Stimulated activated effector memory CD8-positive, alpha-beta T cell treated with anti-CD3 and anti-CD28 coated beads, Interleukin-12 subunit alpha, Interleukin-12 subunit beta, amount 100 ng/mL, for 72 hours (primary cell): ENCODE measurements at regions not wholly inside any gene's neighbourhood (a gene's known extent, or its start where the extent isn't known, plus 50 kb on each side); places are given as distances from the start of the nearest gene placed in this dataset.
"Not testable (repeated sequence)": the region's sequence is repeated elsewhere in the genome, so short reads cannot be mapped to it uniquely, and the experiment has no call there.

ENCODE experiments used
- ATAC-seq: fragments of 150-1000 bp; cut with Tn5 transposase; 2 replicates; pipeline ENCODE4 v1.10.0; 2021
- DNase-seq, 2 donors: peaks; one replicate each; pipeline ENCODE4 v3.0.0; 2021 to 2022; ENCODE audit warnings: low spot score in 2 of 2
- H3K27ac Mint-ChIP-seq: one replicate; pipeline ENCODE4 v1.8.0; 2022; ENCODE audit warnings: mild to moderate bottlenecking, mixed read lengths
- H3K36me3 Mint-ChIP-seq: one replicate; pipeline ENCODE4 v1.8.0; 2022; ENCODE audit warnings: mild to moderate bottlenecking, mixed read lengths
- H3K4me1 Mint-ChIP-seq: one replicate; pipeline ENCODE4 v1.8.0; 2022; ENCODE audit warnings: mixed read lengths
- H3K4me3 Mint-ChIP-seq: one replicate; pipeline ENCODE4 v1.8.0; 2022; ENCODE audit warnings: mild to moderate bottlenecking, mixed read lengths
- H3K9me3 Mint-ChIP-seq: one replicate; pipeline ENCODE4 v1.8.0; 2022; ENCODE audit warnings: mixed read lengths

GRCh38 chr3:76495216-76495615 lies 544.7 kb upstream of the ROBO2 start:
- no peak for DNase-seq
- Mint-ChIP-seq H3K27ac (no peak overlapping the region), H3K36me3 (no peaks in the 10 kb centered on the region), H3K4me1 (no peaks in the 10 kb centered on the region), H3K9me3 (peaks cover 29% of the 10 kb centered on the region), H3K4me3 (no peak overlapping the region)
- no peak for ATAC-seq

GRCh38 chr3:76497636-76498035 lies 542.3 kb upstream of the ROBO2 start:
- no peak for DNase-seq
- Mint-ChIP-seq H3K4me3 (no peak overlapping the region), H3K27ac (no peak overlapping the region)

GRCh38 chr3:76500746-76501275 lies 539.1 kb upstream of the ROBO2 start:
- no peak for ATAC-seq
- no peak overlapping the region for H3K27ac Mint-ChIP-seq

More at GRCh38 chr3:76497636-76498035, 542.3 kb upstream of the ROBO2 start:
- Mint-ChIP-seq H3K36me3 (no peaks in the 10 kb centered on the region), H3K9me3 (peaks cover 29% of the 10 kb centered on the region), H3K4me1 (no peaks in the 10 kb centered on the region)
- no peak for ATAC-seq

GRCh38 chr3:76501315-76501714 lies 538.6 kb upstream of the ROBO2 start:
- no peak for ATAC-seq
- Mint-ChIP-seq H3K36me3 (no peaks in the 10 kb centered on the region), H3K4me3 (no peak overlapping the region), H3K9me3 (peaks cover 26% of the 10 kb centered on the region), H3K4me1 (no peaks in the 10 kb centered on the region), H3K27ac (no peak overlapping the region)
- no peak for DNase-seq

More at GRCh38 chr3:76500746-76501275, 539.1 kb upstream of the ROBO2 start:
- Mint-ChIP-seq H3K9me3 (peaks cover 25% of the 10 kb centered on the region), H3K36me3 (no peaks in the 10 kb centered on the region), H3K4me1 (no peaks in the 10 kb centered on the region), H3K4me3 (no peak overlapping the region)
- no peak for DNase-seq

GRCh38 chr3:76502076-76502475 lies 537.8 kb upstream of the ROBO2 start:
- ATAC-seq, result no peak
- H3K4me3 Mint-ChIP-seq, result no peak overlapping the region
- H3K4me1 Mint-ChIP-seq, result no peaks in the 10 kb centered on the region
- peaks cover 23% of the 10 kb centered on the region for H3K9me3 Mint-ChIP-seq
- no peaks in the 10 kb centered on the region for H3K36me3 Mint-ChIP-seq
- no peak overlapping the region for H3K27ac Mint-ChIP-seq
- no peak for DNase-seq

- ATAC-seq, result no peak
- H3K36me3 Mint-ChIP-seq, result no peaks in the 10 kb centered on the region
- DNase-seq, result no peak
- no peaks in the 10 kb centered on the region for H3K4me1 Mint-ChIP-seq
- H3K27ac Mint-ChIP-seq, result no peak overlapping the region
- H3K4me3 Mint-ChIP-seq, result no peak overlapping the region
- H3K9me3 Mint-ChIP-seq, result peaks cover 12% of the 10 kb centered on the region
These were observed 534.6 kb upstream of the ROBO2 start for GRCh38 chr3:76505202-76505845.

- no peak overlapping the region for H3K4me3 Mint-ChIP-seq
These were observed 530.6 kb upstream of the ROBO2 start for GRCh38 chr3:76509179-76509830.

GRCh38 chr3:76514836-76515235 lies 525.1 kb upstream of the ROBO2 start:
- ATAC-seq (no peak), DNase-seq (no peak)
- Mint-ChIP-seq H3K4me1 (no peaks in the 10 kb centered on the region), H3K27ac (no peak overlapping the region), H3K4me3 (no peak overlapping the region), H3K9me3 (peaks cover 16% of the 10 kb centered on the region), H3K36me3 (no peaks in the 10 kb centered on the region)

More at GRCh38 chr3:76509179-76509830, 530.6 kb upstream of the ROBO2 start:
- Mint-ChIP-seq H3K36me3 (no peaks in the 10 kb centered on the region), H3K27ac (no peak overlapping the region), H3K4me1 (no peaks in the 10 kb centered on the region), H3K9me3 (peaks cover 16% of the 10 kb centered on the region)
- no peak for ATAC-seq
- DNase-seq, result no peak

- no peaks in the 10 kb centered on the region for H3K4me1 Mint-ChIP-seq
- no peak overlapping the region for H3K4me3 Mint-ChIP-seq
- ATAC-seq (no peak), DNase-seq (no peak)
- no peak overlapping the region for H3K27ac Mint-ChIP-seq
- no peaks in the 10 kb centered on the region for H3K36me3 Mint-ChIP-seq
- peaks cover 18% of the 10 kb centered on the region for H3K9me3 Mint-ChIP-seq
These were observed 516.6 kb upstream of the ROBO2 start for GRCh38 chr3:76523337-76523736.

- H3K27ac Mint-ChIP-seq, result no peak overlapping the region
- no peaks in the 10 kb centered on the region for H3K36me3 Mint-ChIP-seq
- no peaks in the 10 kb centered on the region for H3K4me1 Mint-ChIP-seq
- DNase-seq (no peak), ATAC-seq (no peak)
- peaks cover 25% of the 10 kb centered on the region for H3K9me3 Mint-ChIP-seq
- H3K4me3 Mint-ChIP-seq, result no peak overlapping the region
These were observed 514.2 kb upstream of the ROBO2 start for GRCh38 chr3:76525726-76526125.

- Mint-ChIP-seq H3K9me3 (peaks cover 31% of the 10 kb centered on the region), H3K4me1 (no peaks in the 10 kb centered on the region), H3K27ac (no peak overlapping the region), H3K4me3 (no peak overlapping the region), H3K36me3 (no peaks in the 10 kb centered on the region)
- DNase-seq (no peak), ATAC-seq (no peak)
These were observed 512.1 kb upstream of the ROBO2 start for GRCh38 chr3:76527773-76528172.

GRCh38 chr3:76532158-76532822 lies 507.6 kb upstream of the ROBO2 start:
- Mint-ChIP-seq H3K9me3 (peaks cover 46% of the 10 kb centered on the region), H3K36me3 (no peaks in the 10 kb centered on the region), H3K4me3 (no peak overlapping the region), H3K27ac (no peak overlapping the region), H3K4me1 (no peaks in the 10 kb centered on the region)
- DNase-seq, result no peak
- no peak for ATAC-seq

- not testable (repeated sequence) for ATAC-seq, DNase-seq, H3K4me1 Mint-ChIP-seq, H3K36me3 Mint-ChIP-seq, H3K4me3 Mint-ChIP-seq, H3K27ac Mint-ChIP-seq
- peaks cover 39% of the 10 kb centered on the region for H3K9me3 Mint-ChIP-seq
These were observed 506.2 kb upstream of the ROBO2 start for GRCh38 chr3:76533710-76534109.

GRCh38 chr3:76537857-76538256 lies 502.0 kb upstream of the ROBO2 start:
- H3K27ac Mint-ChIP-seq, DNase-seq, H3K4me3 Mint-ChIP-seq, H3K36me3 Mint-ChIP-seq, H3K4me1 Mint-ChIP-seq, ATAC-seq: not testable (repeated sequence)
- peaks cover 43% of the 10 kb centered on the region for H3K9me3 Mint-ChIP-seq

- no peak overlapping the region for H3K4me3 Mint-ChIP-seq
- peaks cover 15% of the 10 kb centered on the region for H3K9me3 Mint-ChIP-seq
- no peaks in the 10 kb centered on the region for H3K36me3 Mint-ChIP-seq
- ATAC-seq (no peak), DNase-seq (no peak)
- no peaks in the 10 kb centered on the region for H3K4me1 Mint-ChIP-seq
- no peak overlapping the region for H3K27ac Mint-ChIP-seq
These were observed 492.2 kb upstream of the ROBO2 start for GRCh38 chr3:76547674-76548073.
